Right cardiac atrium (tissue), 5 donors: ENCODE measurements at regions not wholly inside any gene's neighbourhood (a gene's known extent, or its start where the extent isn't known, plus 50 kb on each side); places are given as distances from the start of the nearest gene placed in this dataset.

Source experiments
- ATAC-seq, 2 donors: fragments of 200-7000 bp; cut with Tn5 transposase; one replicate each; pipeline versions ENCODE4 v1.8.0 to v1.9.1; 2020; ENCODE audit warnings: moderate library complexity in 2 of 2, mild to moderate bottlenecking in 1 of 2
- DNase-seq, 3 donors: peaks; one replicate each; pipeline ENCODE4 v3.0.0-alpha.2; 2020
- H3K27ac ChIP-seq: one replicate; pipeline ENCODE4 v1.5.1; 2013; ENCODE audit warnings: mild to moderate bottlenecking, low read length, control low read depth, moderate library complexity
- H3K27me3 ChIP-seq: one replicate; pipeline ENCODE4 v1.6.1; 2013; ENCODE audit not compliant: control insufficient read depth, insufficient read depth
- H3K4me1 ChIP-seq: one replicate; pipeline ENCODE4 v1.6.1; 2013; ENCODE audit warnings: low read length; ENCODE audit not compliant: control insufficient read depth, insufficient read depth
- H3K4me3 ChIP-seq: one replicate; pipeline ENCODE4 v1.5.1; 2013; ENCODE audit warnings: low read length, control low read depth
- H3K9me3 ChIP-seq: one replicate; pipeline ENCODE4 v1.6.1; 2013; ENCODE audit warnings: low read length; ENCODE audit not compliant: control insufficient read depth
- WGBS: extraction: QIAGEN DNeasy Blood & Tissue Kit; methylation state at CpG from one replicate; pipeline ENCODE4 v1.1.7; 2013; 5-methylcytosine and 5-hydroxymethylcytosine counted together
- intact Hi-C, 4 donors: fragments of 100-400 bp; cut with DNase I; formaldehyde crosslinking; loops; one replicate each; pipeline versions ENCODE4 v1.11.0 to v1.14.0; 2022 to 2023
- donor health status: healthy with polysubstance abuse.
- donor health status: DM: no; HTN: yes; CAD: no.
- donor health status: DM: no; HTN: no; CAD: no.
- donor health status: DM: no; HTN: yes; CAD: no; lungs with severe emphysema.
- donor health status: DM: yes; HTN: yes; CAD: no.

DNA sequence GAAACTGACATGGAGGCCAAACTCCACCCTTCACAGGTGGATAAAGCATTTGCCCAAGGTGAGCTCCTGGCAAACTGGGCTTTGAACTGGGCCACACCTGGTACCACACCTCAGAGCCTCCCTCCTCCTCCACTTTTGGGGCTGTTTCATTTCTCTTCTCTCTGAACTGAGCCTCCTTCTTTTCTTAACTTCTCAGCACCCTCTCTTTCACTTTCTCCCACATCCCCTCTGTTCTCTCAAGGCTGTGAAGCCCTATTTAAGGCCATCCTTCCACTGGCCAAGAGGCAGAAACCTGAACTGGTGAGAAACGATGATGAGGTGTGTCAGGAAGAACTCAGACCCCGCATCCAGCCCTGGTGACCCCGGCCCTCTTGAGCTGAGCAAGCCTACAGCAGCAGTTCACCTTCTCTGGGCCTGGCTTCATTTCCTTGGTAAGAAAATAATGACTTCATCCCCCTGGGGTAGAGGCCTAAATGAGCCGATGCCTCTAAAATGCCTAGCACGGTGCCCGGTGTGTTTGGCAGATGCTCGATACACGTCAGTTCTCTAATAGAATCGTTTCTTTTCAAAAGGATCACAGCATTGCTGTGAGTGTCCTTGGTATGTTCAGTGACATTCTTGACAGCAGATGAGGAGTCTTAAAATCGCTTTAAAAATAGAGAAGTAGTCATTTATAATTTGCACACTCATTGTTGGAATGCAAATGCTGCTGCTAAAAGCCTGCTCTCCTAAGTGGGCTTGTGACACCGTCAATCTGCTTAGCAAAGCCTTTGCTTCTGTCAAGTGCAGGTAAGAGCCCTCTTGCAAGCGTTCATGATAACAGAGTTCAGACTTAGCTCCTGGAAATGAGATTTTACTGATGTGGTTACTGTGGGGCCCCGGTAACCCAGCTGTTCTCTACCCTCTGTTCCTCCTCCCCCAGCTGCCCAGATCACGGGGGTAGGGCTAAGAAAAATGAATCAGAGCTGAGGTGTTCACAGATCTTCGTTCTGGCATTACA is 97.7 kb upstream of the ATP2B2 start:
- Histone ChIP-seq H3K27ac (no peak overlapping the region), H3K4me3 (no peak overlapping the region), H3K27me3 (no peaks in the 10 kb centered on the region), H3K9me3 (no peaks in the 10 kb centered on the region), H3K4me1 (no peaks in the 10 kb centered on the region)
- intact Hi-C loops = no loop called here
- WGBS = 52% methylated on average over 15 of the region's 15 CpGs
- ATAC-seq (no peak), DNase-seq (no peak)

DNA sequence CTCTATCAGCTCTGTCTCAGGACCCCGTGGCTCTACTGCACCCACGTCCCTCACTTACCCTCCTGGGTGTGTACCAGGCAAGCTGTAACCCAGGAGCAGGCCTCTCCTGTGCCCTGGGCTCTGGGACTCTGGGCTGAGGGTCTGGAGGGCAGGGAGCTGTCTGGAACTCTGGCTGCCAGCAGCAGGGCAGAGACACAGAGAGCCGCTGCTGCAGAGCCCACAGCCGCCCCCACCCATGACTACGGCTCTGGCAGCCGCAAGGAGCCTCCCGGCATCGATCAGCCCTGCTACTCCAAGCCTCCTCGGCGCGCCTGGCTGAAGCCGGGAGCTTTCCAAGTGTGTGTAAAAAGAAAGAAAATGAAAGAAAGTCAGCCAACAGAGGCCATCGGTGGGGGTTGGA is 103.7 kb upstream of the ATP2B2 start:
- H3K27me3 ChIP-seq = no peaks in the 10 kb centered on the region
- no peak for DNase-seq

DNA sequence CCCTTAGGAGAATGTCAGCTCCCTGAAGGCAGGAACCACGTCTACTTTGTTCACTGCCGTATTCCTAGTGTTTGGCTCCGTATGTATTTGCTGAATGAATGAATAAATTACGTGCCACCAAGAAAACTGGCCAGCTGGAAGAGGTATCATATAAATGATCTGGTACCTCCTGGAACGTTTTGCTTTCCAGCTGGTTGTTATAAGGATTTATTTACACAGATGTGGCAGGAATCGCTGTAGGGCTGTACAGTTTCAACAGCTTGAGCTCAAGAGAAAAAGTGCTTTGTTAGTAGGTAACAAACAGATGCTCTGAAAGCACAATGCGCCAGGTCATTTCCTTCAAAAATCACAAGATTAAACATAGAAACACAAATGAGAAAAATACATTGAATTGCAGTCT is 108.8 kb upstream of the ATP2B2 start:
- Histone ChIP-seq H3K27ac (no peak overlapping the region), H3K27me3 (no peaks in the 10 kb centered on the region), H3K4me3 (no peak overlapping the region), H3K9me3 (no peaks in the 10 kb centered on the region), H3K4me1 (no peaks in the 10 kb centered on the region)
- ATAC-seq (no peak), DNase-seq (no peak)
- intact Hi-C loops = no loop called here
- 70% methylated on average over 7 of the region's 7 CpGs for WGBS

More for the DNA sequence above, 103.7 kb upstream of the ATP2B2 start:
- WGBS = 58% methylated on average over 13 of the region's 13 CpGs
- Histone ChIP-seq H3K4me1 (no peaks in the 10 kb centered on the region), H3K27ac (no peak overlapping the region), H3K9me3 (no peaks in the 10 kb centered on the region), H3K4me3 (no peak overlapping the region)
- no peak for ATAC-seq
- intact Hi-C loops = no loop called here

DNA sequence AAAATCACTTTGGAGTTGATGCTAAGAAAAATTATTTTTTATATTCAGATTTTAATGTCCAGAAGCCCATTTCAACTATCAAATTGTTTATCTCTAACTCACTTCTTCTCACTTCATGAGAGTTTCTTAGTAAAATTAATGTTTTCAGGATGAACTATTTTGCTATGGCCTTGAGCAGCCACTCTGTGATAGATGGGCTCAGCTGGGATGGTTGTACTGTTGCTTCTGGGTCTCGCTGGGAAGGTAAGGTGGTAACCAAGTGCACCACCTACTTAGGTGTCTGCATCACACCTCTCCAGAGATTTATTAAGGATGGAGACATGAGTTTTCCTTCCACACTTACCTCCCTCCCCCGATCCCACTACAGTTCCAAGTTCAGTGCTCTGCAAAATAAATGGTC is 110.3 kb upstream of the ATP2B2 start:
- Histone ChIP-seq H3K4me1 (no peaks in the 10 kb centered on the region), H3K9me3 (no peaks in the 10 kb centered on the region), H3K4me3 (no peak overlapping the region), H3K27me3 (no peaks in the 10 kb centered on the region), H3K27ac (no peak overlapping the region)
- ATAC-seq (no peak), DNase-seq (no peak)
- WGBS = 88% methylated on average over 2 of the region's 2 CpGs
- intact Hi-C loops = no loop called here

DNA sequence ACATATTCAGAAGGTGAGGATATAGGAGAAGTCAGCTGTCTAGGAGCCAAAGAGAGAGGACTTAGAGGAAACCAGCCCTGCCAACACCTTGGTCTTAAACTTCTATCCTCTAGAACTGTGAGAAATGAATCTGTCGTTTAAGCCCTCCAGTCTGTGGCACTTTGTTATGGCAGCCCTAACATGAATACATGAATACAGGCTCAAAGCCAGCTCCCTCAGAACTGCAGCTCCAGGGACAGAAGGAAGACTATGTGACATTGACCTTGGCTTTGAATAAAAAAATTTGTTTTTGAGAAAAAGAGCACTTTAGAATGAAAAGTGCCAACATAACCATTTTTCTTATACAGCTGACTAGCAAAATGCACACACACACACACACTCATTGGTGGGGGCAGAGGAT is 110.9 kb upstream of the ATP2B2 start:
- Histone ChIP-seq H3K9me3 (no peaks in the 10 kb centered on the region), H3K27me3 (no peaks in the 10 kb centered on the region), H3K4me1 (no peaks in the 10 kb centered on the region), H3K4me3 (no peak overlapping the region), H3K27ac (no peak overlapping the region)
- WGBS = 65% methylated on average over 1 of the region's 1 CpG
- no peak for DNase-seq
- intact Hi-C loops = no loop called here
- ATAC-seq = no peak

DNA sequence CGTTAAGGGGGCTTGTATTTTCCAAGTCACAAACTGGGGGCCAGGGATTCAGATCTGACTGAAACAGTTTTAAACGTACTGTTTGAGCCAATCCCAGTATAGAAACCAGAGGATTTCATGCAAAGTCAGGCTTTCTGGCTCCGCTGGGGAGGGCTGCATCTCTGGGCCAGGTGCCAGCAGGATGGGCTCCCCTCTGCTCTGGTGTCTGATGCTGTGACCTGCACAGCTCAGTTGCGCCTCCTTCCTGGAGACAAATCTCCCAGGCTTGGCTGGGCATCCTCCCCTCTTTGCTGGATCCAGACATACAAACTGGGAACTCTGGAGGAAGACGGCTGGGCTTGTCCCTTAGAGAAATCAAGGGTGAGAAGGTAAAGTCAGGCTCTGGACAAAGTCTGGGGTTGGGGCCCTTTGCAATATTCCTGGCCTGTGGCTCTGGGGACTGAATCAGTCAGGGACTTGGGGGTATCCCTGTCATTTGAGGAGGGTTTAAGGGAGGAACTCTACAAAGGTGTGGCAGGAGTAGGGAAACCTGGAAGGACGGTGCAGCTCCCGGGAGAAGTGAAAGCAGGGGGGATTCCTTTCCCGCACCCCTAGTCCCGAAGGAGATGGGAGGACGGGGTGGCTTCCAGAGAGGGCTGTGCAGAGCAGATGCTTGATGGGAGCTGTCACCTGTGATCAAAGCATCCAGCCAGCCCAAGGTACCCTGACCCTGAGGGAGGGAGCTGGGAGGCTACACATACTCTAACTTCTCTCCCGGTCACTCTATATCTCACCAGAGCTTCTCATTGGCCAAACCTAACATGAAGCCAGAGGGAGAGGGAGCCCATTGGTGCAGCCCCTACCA is 114.8 kb upstream of the ATP2B2 start:
- WGBS = 47% methylated on average over 11 of the region's 11 CpGs
- Histone ChIP-seq H3K27ac (no peak overlapping the region), H3K4me3 (no peak overlapping the region), H3K27me3 (no peaks in the 10 kb centered on the region), H3K9me3 (no peaks in the 10 kb centered on the region), H3K4me1 (no peaks in the 10 kb centered on the region)
- intact Hi-C loops = no loop called here
- ATAC-seq (no peak), DNase-seq (no peak)

DNA sequence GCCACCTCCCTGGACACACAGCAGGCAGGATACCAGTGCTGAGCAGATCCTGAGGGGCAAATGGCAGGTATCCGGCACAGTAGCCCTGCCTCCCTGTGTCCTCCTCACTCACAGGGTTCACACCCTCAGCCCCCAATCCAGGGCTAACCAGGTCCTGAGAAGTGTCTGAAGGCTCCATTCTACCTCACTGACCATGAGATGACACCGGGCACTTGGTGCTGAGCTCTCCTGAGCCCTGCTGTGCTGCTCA is 115.4 kb upstream of the ATP2B2 start:
- Histone ChIP-seq H3K4me1 (no peaks in the 10 kb centered on the region), H3K27ac (no peak overlapping the region), H3K27me3 (no peaks in the 10 kb centered on the region), H3K4me3 (no peak overlapping the region), H3K9me3 (no peaks in the 10 kb centered on the region)
- intact Hi-C loops = no loop called here
- ATAC-seq (no peak), DNase-seq (no peak)
- WGBS = 41% methylated on average over 2 of the region's 2 CpGs

DNA sequence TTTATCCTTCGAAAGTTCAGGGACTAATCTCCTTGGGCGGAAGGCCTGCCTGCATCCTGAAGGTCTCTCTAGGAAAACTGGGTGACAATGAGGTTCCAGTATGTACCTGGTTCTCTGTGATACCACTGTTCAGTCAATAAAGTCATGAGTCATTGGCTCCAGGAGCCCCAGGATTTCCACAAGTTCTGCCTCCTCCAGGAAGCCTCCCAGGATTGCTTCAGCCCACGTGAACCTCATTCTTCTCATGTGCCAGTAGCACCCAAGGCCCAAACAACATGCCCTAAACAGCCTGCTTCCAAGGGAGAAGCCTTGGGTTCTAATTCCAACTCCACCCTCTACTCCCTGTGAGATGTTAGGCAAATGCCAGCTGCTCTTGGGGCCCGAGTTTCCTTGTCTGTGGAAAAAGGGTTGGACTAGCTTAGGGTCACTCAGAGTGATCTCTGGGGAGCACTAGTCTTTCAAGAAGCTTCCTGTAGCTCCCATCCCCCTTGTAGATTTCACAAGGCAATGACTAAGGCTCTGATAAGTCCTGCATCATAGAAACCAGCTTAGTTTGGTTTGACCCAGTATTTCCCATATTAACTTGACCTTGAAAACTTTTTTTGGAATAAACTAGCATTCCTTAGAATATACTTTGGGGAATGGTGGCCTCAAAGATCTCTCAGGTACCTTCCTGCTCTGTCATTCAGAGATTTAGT is 118.3 kb upstream of the ATP2B2 start:
- DNase-seq (no peak), ATAC-seq (no peak)
- Histone ChIP-seq H3K9me3 (no peaks in the 10 kb centered on the region), H3K4me3 (no peak overlapping the region), H3K27me3 (no peaks in the 10 kb centered on the region), H3K27ac (no peak overlapping the region), H3K4me1 (no peaks in the 10 kb centered on the region)
- 79% methylated on average over 4 of the region's 4 CpGs for WGBS
- intact Hi-C loops = no loop called here

DNA sequence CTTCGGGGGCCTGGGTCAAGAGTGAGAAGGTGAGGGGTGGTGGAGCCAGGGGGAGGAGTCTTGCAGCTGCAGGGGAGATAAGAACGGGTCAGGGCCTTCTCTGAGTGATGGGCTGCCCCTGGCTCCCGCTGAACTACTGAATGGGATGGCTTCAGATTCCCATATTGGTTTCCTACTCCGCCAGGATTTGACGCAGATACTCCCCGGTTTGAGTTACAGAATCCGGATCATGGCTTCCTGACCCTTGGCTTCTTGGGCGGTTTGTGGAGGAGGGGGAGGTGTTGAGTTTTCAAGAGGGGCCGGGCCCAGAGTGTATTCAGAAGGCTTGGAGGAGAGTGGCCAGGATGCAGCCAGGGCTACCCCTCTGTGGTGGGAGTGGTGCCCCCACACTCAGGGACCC is 119.9 kb upstream of the ATP2B2 start:
- no peak for DNase-seq
- H3K9me3 ChIP-seq = no peaks in the 10 kb centered on the region
- H3K27ac ChIP-seq = no peak overlapping the region
- no peak overlapping the region for H3K4me3 ChIP-seq
- intact Hi-C loops = no loop called here
- H3K4me1 ChIP-seq = no peaks in the 10 kb centered on the region
- ATAC-seq = no peak
- WGBS = 27% methylated on average over 9 of the region's 9 CpGs
- H3K27me3 ChIP-seq = no peaks in the 10 kb centered on the region

DNA sequence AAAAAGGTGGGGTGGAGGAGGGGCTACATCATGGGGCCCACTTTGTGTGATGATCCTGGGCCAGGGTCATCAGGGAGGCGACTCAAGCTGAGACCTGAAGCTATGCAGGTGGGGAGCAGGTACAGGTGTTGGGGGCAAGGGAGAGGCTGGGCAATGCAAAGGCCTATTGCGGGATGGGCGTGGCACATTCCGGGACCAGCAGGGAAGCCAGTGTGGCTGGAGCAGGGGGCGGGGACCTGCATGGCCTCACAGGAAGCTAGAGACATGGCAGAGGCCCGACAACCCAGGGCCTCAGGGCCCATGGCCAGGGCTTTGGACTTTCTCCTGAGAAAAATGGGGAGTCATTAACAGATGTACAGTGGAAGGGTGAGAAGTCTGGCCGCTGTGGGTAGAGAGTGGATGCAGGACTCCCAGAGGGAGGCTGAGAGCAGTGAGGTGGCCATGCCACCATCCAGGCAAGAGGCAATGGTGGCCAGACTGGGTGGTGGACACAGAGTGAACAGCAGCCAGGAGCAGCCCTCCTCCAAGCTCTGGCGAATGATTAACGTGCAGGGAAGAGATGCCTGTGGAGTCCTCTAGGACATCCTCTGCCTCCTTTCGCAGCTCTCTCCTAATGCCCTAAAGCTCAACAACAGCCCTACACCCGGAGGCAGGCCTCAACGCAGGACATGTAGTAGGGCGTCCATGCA is 122.6 kb upstream of the ATP2B2 start:
- ATAC-seq = no peak

More for the DNA sequence above, 122.6 kb upstream of the ATP2B2 start:
- H3K4me1 ChIP-seq = no peaks in the 10 kb centered on the region
- H3K4me3 ChIP-seq = no peak overlapping the region
- H3K9me3 ChIP-seq = no peaks in the 10 kb centered on the region
- no peaks in the 10 kb centered on the region for H3K27me3 ChIP-seq
- intact Hi-C loops = no loop called here
- H3K27ac ChIP-seq = no peak overlapping the region
- DNase-seq = no peak
- WGBS = 69% methylated on average over 13 of the region's 13 CpGs
